ENCODE measurements at regions not wholly inside any gene's neighbourhood (a gene's known extent, or its start where the extent isn't known, plus 50 kb on each side); places are given as distances from the start of the nearest gene placed in this dataset.

GRCh38 chr14:98728024-98728423 is 544.0 kb downstream of the BCL11B start:
- WGBS, 2 donors (ENCODE audit: low coverage in 1 of 2): 80 to 95% methylated on average over 1 to 2 of the region's 4 CpGs
- Histone ChIP-seq H3K27me3 (peaks cover 18% of the 10 kb centered on the region), H3K4me1 (no peaks in the 10 kb centered on the region), H3K27ac (no peak overlapping the region), H3K36me3 (no peaks in the 10 kb centered on the region), H3K9me3 (no peaks in the 10 kb centered on the region), H3K4me3 (no peak overlapping the region)
- TF ChIP-seq POLR2A (IDR thresholded peaks at IDR 0.05) (no peak), CTCF (IDR thresholded peaks at IDR 0.05) (no peak), POLR2AphosphoS5 (IDR thresholded peaks at IDR 0.05) (no peak), EP300 (IDR thresholded peaks at IDR 0.05) (no peak)
- ATAC-seq: no peak

- TF ChIP-seq POLR2A (IDR thresholded peaks at IDR 0.05) (no peak), POLR2AphosphoS5 (IDR thresholded peaks at IDR 0.05) (no peak), CTCF (IDR thresholded peaks at IDR 0.05) (no peak), EP300 (IDR thresholded peaks at IDR 0.05) (no peak)
- Histone ChIP-seq H3K27me3 (peaks cover 18% of the 10 kb centered on the region), H3K27ac (no peak overlapping the region), H3K4me1 (no peaks in the 10 kb centered on the region), H3K36me3 (no peaks in the 10 kb centered on the region), H3K9me3 (no peaks in the 10 kb centered on the region), H3K4me3 (no peak overlapping the region)
- ATAC-seq: no peak
- WGBS, 2 donors (ENCODE audit: low coverage in 1 of 2): 95 to 100% methylated on average over 2 of the region's 2 CpGs
Measured at GRCh38 chr14:98728836-98729235, 543.2 kb downstream of the BCL11B start.

GRCh38 chr14:98731286-98731685 is 540.7 kb downstream of the BCL11B start:
- 87 to 100% methylated on average over 1 to 3 of the region's 6 CpGs for WGBS, 2 donors (ENCODE audit: low coverage in 1 of 2)
- TF ChIP-seq CTCF (IDR thresholded peaks at IDR 0.05) (no peak), EP300 (IDR thresholded peaks at IDR 0.05) (no peak), POLR2A (IDR thresholded peaks at IDR 0.05) (no peak), POLR2AphosphoS5 (IDR thresholded peaks at IDR 0.05) (no peak)
- no peak overlapping the region for H3K4me3 ChIP-seq
- no peaks in the 10 kb centered on the region for H3K4me1 ChIP-seq
- peaks cover 9% of the 10 kb centered on the region for H3K27me3 ChIP-seq
- no peaks in the 10 kb centered on the region for H3K9me3 ChIP-seq
- no peak overlapping the region for H3K27ac ChIP-seq
- no peaks in the 10 kb centered on the region for H3K36me3 ChIP-seq
- no peak for ATAC-seq

- Histone ChIP-seq H3K4me1 (no peaks in the 10 kb centered on the region), H3K27me3 (peaks cover 5% of the 10 kb centered on the region), H3K36me3 (no peaks in the 10 kb centered on the region), H3K27ac (no peak overlapping the region), H3K4me3 (no peak overlapping the region), H3K9me3 (no peaks in the 10 kb centered on the region)
- no peak for ATAC-seq
- 60 to 83% methylated on average over 1 to 2 of the region's 3 CpGs for WGBS, 2 donors (ENCODE audit: low coverage in 1 of 2)
- TF ChIP-seq POLR2AphosphoS5 (IDR thresholded peaks at IDR 0.05): no peak
- no peak for TF ChIP-seq CTCF (IDR thresholded peaks at IDR 0.05)
- no peak for TF ChIP-seq POLR2A (IDR thresholded peaks at IDR 0.05)
- TF ChIP-seq EP300 (IDR thresholded peaks at IDR 0.05): no peak
Measured at GRCh38 chr14:98731701-98732100, 540.3 kb downstream of the BCL11B start.

GRCh38 chr14:98733536-98733935 is 538.5 kb downstream of the BCL11B start:
- WGBS, 2 donors (ENCODE audit: low coverage in 1 of 2): 63 to 67% methylated on average over 1 to 3 of the region's 3 CpGs
- Histone ChIP-seq H3K36me3 (no peaks in the 10 kb centered on the region), H3K4me1 (no peaks in the 10 kb centered on the region), H3K27ac (no peak overlapping the region), H3K27me3 (no peaks in the 10 kb centered on the region), H3K9me3 (no peaks in the 10 kb centered on the region), H3K4me3 (no peak overlapping the region)
- no peak for TF ChIP-seq POLR2AphosphoS5 (IDR thresholded peaks at IDR 0.05)
- TF ChIP-seq EP300 (IDR thresholded peaks at IDR 0.05): no peak
- TF ChIP-seq CTCF (IDR thresholded peaks at IDR 0.05): no peak
- no peak for TF ChIP-seq POLR2A (IDR thresholded peaks at IDR 0.05)
- ATAC-seq: no peak
